ENCODE measurements at regions not wholly inside any gene's neighbourhood (a gene's known extent, or its start where the extent isn't known, plus 50 kb on each side); places are given as distances from the start of the nearest gene placed in this dataset.

DNA sequence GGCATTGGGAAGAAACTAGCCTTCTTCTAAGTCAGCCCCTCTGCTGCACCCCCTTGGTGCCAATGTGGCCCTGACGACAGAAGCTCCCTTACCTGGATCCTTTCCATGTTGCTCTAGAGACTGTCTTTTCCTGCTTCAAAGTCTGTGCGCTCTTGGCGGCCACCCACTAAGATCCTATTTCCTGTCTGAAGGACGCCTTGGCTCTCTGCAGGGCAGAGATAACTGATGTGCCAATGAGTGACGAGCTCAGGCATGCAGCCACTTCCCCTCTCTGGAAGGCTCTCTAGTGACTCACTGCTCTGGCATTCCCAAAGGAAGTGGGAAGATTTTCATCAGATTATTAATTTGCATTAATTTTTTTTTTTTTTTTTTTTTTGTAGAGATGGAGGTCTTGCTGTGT is 273.5 kb downstream of the CDH20 start:
- no peak for DNase-seq
- no peak overlapping the region for H3K27ac Mint-ChIP-seq
- 4% methylated on average over 3 of the region's 5 CpGs for WGBS (ENCODE audit: insufficient coverage)
- ChIA-PET POLR2A (no interaction called here), CTCF (no interaction called here)
- H3K27me3 Mint-ChIP-seq, result peaks cover 29 to 46% of the 10 kb centered on the region in 2 donors
- H3K4me3 Mint-ChIP-seq, result no peak overlapping the region
- peaks cover 4 to 9% of the 10 kb centered on the region in 2 experiments for H3K27me3 ChIP-seq (replicated peaks in 1 of 2; ENCODE audit: control insufficient read depth in 2 of 2, extremely low read depth in 1 of 2, insufficient read depth in 2 of 2, low read length in 1 of 2)
- H3K4me3 ChIP-seq (ENCODE audit: control insufficient read depth in 1 of 2, extremely low read depth in 1 of 2, low read length in 1 of 2), result no peak overlapping the region
- H3K36me3 Mint-ChIP-seq, result no peaks in the 10 kb centered on the region
- no peaks in the 10 kb centered on the region for H3K4me1 ChIP-seq (ENCODE audit: control insufficient read depth in 1 of 2, extremely low read depth in 1 of 2, insufficient read depth in 2 of 2, low read length in 2 of 2)
- no peaks in the 10 kb centered on the region for H3K36me3 ChIP-seq (ENCODE audit: control insufficient read depth in 2 of 2, extremely low read depth in 1 of 2, insufficient read depth in 1 of 2, low read length in 1 of 2)
- no peaks in the 10 kb centered on the region for H3K4me1 Mint-ChIP-seq
- no peak overlapping the region for H3K27ac ChIP-seq (ENCODE audit: low read length)
- ATAC-seq (replicated peaks in 1 of 4), result no peak
- H3K9me3 Mint-ChIP-seq, result no peaks in the 10 kb centered on the region
- H3K9me3 ChIP-seq, result no peaks in the 10 kb centered on the region

DNA sequence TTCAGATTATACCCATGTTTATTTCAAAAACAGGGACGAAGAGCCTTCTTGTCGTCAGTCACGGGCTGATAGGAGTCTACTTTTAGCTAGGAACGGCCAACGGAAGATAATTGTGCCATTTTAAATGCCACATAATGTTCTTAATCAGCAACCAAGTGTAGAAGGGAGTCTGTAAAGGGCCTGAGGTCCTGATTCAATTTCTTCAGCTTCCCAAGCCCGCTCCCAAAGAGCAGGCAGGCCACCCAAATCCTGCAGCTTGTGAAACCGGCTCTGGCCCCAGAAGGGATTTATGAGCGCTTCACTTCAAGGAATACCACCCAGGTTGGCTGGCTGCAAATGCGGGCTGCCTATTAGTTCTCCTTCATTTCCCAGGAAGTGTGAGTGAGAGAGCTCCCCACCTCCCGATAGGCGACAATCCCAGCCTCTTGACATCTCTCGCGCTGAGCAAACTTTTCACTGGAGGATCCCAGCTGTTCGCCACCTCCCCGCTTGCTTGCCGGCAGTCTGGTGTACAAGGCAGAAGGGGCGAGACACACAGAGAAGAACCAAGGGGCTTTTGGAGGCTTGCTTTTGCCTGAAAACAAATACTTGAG is 272.9 kb downstream of the CDH20 start:
- peaks cover 4 to 10% of the 10 kb centered on the region in 2 experiments for H3K27me3 ChIP-seq (replicated peaks in 1 of 2; ENCODE audit: control insufficient read depth in 2 of 2, extremely low read depth in 1 of 2, insufficient read depth in 2 of 2, low read length in 1 of 2)
- Mint-ChIP-seq H3K4me3 (no peak overlapping the region), H3K27me3 (peaks cover 29 to 42% of the 10 kb centered on the region in 2 donors), H3K9me3 (no peaks in the 10 kb centered on the region), H3K36me3 (no peaks in the 10 kb centered on the region), H3K27ac (no peak overlapping the region), H3K4me1 (no peaks in the 10 kb centered on the region)
- H3K9me3 ChIP-seq, result no peaks in the 10 kb centered on the region
- ATAC-seq (replicated peaks in 1 of 4) (no peak), DNase-seq (no peak)
- H3K4me3 ChIP-seq (ENCODE audit: control insufficient read depth in 1 of 2, extremely low read depth in 1 of 2, low read length in 1 of 2), result no peak overlapping the region
- POLR2A ChIA-PET, result no interaction called here
- no peaks in the 10 kb centered on the region for H3K4me1 ChIP-seq (ENCODE audit: control insufficient read depth in 1 of 2, extremely low read depth in 1 of 2, insufficient read depth in 2 of 2, low read length in 2 of 2)
- WGBS (ENCODE audit: insufficient coverage), result 73% methylated on average over 6 of the region's 17 CpGs
- CTCF ChIA-PET, result no interaction called here
- H3K36me3 ChIP-seq (ENCODE audit: control insufficient read depth in 2 of 2, extremely low read depth in 1 of 2, insufficient read depth in 1 of 2, low read length in 1 of 2), result no peaks in the 10 kb centered on the region
- H3K27ac ChIP-seq (ENCODE audit: low read length), result no peak overlapping the region

DNA sequence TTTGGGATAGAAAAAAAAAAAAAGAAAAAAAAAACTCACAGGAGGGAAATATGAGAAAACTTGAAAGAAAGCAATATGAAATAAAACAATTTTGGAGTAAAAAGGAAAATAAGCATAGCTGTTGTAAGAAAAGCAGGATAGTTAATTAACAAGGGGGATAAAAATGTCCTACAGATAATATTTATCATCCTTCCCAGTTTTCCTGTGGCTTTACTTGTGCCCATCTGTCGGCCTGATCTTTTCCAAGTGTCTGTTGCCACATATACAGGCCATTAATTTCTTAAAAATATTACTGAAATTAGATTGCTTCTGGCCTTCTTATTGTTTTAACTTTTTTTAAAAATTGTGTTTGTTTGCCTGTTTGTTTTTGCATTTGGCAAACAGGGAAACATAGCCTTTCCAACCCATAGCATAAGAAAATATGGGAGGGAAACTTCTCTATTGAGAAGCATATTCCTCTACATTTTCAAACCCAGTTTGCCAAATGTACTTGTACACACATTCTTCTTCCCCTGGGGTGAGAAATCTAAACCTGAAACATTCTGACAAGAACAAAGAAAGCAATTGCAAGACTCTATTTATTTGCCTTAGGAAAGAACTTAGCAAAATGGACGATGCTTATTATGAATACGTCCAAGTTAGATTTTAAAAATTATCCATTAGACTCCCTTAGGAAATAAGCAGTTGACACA is 272.3 kb downstream of the CDH20 start:
- Mint-ChIP-seq H3K4me1 (no peaks in the 10 kb centered on the region), H3K9me3 (no peaks in the 10 kb centered on the region), H3K4me3 (no peak overlapping the region), H3K27ac (no peak overlapping the region), H3K27me3 (peaks cover 33 to 47% of the 10 kb centered on the region in 2 donors), H3K36me3 (no peaks in the 10 kb centered on the region)
- Histone ChIP-seq H3K4me3 (ENCODE audit: control insufficient read depth in 1 of 2, extremely low read depth in 1 of 2, low read length in 1 of 2) (no peak overlapping the region), H3K9me3 (no peaks in the 10 kb centered on the region), H3K27me3 (replicated peaks in 1 of 2; ENCODE audit: control insufficient read depth in 2 of 2, extremely low read depth in 1 of 2, insufficient read depth in 2 of 2, low read length in 1 of 2) (peaks cover 4 to 11% of the 10 kb centered on the region in 2 experiments), H3K36me3 (ENCODE audit: control insufficient read depth in 2 of 2, extremely low read depth in 1 of 2, insufficient read depth in 1 of 2, low read length in 1 of 2) (no peaks in the 10 kb centered on the region), H3K4me1 (ENCODE audit: control insufficient read depth in 1 of 2, extremely low read depth in 1 of 2, insufficient read depth in 2 of 2, low read length in 2 of 2) (no peaks in the 10 kb centered on the region), H3K27ac (ENCODE audit: low read length) (no peak overlapping the region)
- ChIA-PET POLR2A (no interaction called here), CTCF (interaction anchor here in 1 of 2 donors (0.5 kb wide), 1 partner anchor 28 kb away, joined by 7 read pairs; no protein-coding TSS in a partner anchor)
- ATAC-seq (replicated peaks in 1 of 4), result no peak
- WGBS (ENCODE audit: insufficient coverage), result no CpG with 5 or more reads among the region's 3 CpGs
- DNase-seq, result no peak
